PFSK-1 (cell line): ENCODE measurements at regions not wholly inside any gene's neighbourhood (a gene's known extent, or its start where the extent isn't known, plus 50 kb on each side); places are given as distances from the start of the nearest gene placed in this dataset.

Source experiments
- FOXP2 ChIP-seq: optimal IDR thresholded peaks from 2 replicates; pipeline ENCODE3; 2011; ENCODE audit warnings: borderline replicate concordance, control low read depth, inconsistent platforms; ENCODE audit not compliant: insufficient read depth; ENCODE audit errors: extremely low read length, extremely low read depth
- POLR2AphosphoS5 ChIP-seq: IDR thresholded peaks from 2 replicates; pipeline ENCODE4 v1.6.1; 2012; ENCODE audit warnings: low read depth, mild to moderate bottlenecking, control low read depth, low read length, moderate library complexity
- SIN3A ChIP-seq: IDR thresholded peaks from 2 replicates; pipeline ENCODE4 v1.6.1; 2012; ENCODE audit warnings: mild to moderate bottlenecking, low read length, moderate library complexity, borderline replicate concordance; ENCODE audit not compliant: insufficient read depth
- TAF1 ChIP-seq: IDR thresholded peaks from 2 replicates; pipeline ENCODE4 v1.6.1; 2012; ENCODE audit warnings: low read length, control low read depth, borderline replicate concordance; ENCODE audit not compliant: insufficient read depth
- TF ChIP-seq, protein P1 (sequence below), 2 experiments: IDR thresholded peaks; 2 replicates each; pipeline versions ENCODE4 v1.6.1 to v1.8.0; 2011 to 2012; ENCODE audit warnings: low read depth in 2 of 2, low read length in 2 of 2, control low read depth in 1 of 2, inconsistent platforms in 1 of 2, mild to moderate bottlenecking in 1 of 2, moderate library complexity in 1 of 2; ENCODE audit not compliant: insufficient read depth in 1 of 2

DNA sequence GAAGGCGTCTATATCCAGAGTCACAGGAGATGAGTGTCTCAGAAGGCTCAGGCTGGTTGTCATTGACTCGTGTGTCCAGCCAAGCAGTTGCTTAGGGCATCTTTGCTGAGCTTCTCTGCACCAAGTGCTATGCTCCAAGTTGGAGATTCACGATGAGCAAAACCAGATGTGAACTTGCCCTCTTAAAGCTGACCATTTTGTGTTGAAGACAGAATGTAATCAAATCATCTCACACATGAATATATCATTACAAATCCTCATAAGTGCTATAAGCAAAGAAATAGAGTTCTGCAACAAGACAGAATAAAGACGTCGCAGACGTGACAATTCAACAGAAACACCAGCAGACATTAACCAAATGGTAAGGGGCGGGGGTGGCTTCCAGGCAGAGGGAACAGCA lies 103.9 kb downstream of the ALDH8A1 start:
- TF ChIP-seq, protein P1, sequence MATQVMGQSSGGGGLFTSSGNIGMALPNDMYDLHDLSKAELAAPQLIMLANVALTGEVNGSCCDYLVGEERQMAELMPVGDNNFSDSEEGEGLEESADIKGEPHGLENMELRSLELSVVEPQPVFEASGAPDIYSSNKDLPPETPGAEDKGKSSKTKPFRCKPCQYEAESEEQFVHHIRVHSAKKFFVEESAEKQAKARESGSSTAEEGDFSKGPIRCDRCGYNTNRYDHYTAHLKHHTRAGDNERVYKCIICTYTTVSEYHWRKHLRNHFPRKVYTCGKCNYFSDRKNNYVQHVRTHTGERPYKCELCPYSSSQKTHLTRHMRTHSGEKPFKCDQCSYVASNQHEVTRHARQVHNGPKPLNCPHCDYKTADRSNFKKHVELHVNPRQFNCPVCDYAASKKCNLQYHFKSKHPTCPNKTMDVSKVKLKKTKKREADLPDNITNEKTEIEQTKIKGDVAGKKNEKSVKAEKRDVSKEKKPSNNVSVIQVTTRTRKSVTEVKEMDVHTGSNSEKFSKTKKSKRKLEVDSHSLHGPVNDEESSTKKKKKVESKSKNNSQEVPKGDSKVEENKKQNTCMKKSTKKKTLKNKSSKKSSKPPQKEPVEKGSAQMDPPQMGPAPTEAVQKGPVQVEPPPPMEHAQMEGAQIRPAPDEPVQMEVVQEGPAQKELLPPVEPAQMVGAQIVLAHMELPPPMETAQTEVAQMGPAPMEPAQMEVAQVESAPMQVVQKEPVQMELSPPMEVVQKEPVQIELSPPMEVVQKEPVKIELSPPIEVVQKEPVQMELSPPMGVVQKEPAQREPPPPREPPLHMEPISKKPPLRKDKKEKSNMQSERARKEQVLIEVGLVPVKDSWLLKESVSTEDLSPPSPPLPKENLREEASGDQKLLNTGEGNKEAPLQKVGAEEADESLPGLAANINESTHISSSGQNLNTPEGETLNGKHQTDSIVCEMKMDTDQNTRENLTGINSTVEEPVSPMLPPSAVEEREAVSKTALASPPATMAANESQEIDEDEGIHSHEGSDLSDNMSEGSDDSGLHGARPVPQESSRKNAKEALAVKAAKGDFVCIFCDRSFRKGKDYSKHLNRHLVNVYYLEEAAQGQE (IDR thresholded peaks at IDR 0.05; ENCODE audit: insufficient read depth in 1 of 2, low read depth in 2 of 2, low read length in 2 of 2) = no peak
- no peak for TF ChIP-seq SIN3A
- no peak for TF ChIP-seq FOXP2
- TF ChIP-seq TAF1 = no peak
- TF ChIP-seq POLR2AphosphoS5 = no peak

GRCh38 chr6:134844120-134844519 lies 105.8 kb downstream of the ALDH8A1 start:
- TF ChIP-seq FOXP2 = no peak
- no peak for TF ChIP-seq POLR2AphosphoS5
- TF ChIP-seq SIN3A = no peak
- TF ChIP-seq, protein P1 (IDR thresholded peaks at IDR 0.05; ENCODE audit: insufficient read depth in 1 of 2, low read depth in 2 of 2, low read length in 2 of 2) = no peak
- no peak for TF ChIP-seq TAF1

DNA sequence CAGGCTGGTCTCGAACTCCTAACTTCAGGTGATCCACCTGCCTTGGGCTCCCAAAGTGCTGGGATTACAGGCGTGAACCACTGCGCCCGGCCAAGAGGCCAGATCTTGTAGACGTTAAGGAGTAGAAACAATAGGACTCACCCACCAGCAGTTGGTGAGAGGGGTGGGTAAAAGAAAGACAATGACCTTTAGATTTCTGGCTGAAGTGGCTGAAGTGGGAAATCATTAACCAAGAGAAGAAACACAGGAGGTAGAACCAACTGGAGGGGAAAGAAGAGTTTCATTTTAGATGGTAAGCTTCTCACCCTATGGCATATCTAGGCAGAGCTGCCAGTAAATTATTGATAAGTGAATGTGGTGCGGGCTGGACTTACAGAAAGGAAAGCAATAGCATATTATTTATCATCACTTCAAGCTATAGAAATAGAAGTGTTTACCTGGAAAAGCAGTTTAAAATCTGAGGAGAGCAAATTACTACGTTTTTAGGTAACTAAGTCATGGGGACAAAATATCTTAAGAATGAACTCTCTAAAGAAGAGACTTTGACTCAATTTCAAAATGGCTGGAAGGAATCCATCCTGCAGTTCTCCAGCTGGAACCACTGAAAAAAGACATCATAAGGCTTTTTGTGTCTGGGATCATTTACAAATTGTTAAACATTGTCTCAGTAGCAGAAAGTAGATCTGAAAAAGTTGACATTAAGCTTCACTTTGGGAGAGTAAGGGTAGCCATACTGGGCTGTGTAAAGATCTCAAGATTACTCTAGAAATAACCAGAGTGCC lies 109.6 kb downstream of the ALDH8A1 start:
- TF ChIP-seq TAF1 = no peak
- no peak for TF ChIP-seq SIN3A
- TF ChIP-seq, protein P1 (IDR thresholded peaks at IDR 0.05; ENCODE audit: insufficient read depth in 1 of 2, low read depth in 2 of 2, low read length in 2 of 2) = no peak

- no peak for TF ChIP-seq SIN3A
- TF ChIP-seq POLR2AphosphoS5 = no peak
- TF ChIP-seq FOXP2 = no peak
- TF ChIP-seq, protein P1 (IDR thresholded peaks at IDR 0.05; ENCODE audit: insufficient read depth in 1 of 2, low read depth in 2 of 2, low read length in 2 of 2) = no peak
- TF ChIP-seq TAF1 = no peak
These were observed 113.9 kb downstream of the ALDH8A1 start for GRCh38 chr6:134835993-134836392.

DNA sequence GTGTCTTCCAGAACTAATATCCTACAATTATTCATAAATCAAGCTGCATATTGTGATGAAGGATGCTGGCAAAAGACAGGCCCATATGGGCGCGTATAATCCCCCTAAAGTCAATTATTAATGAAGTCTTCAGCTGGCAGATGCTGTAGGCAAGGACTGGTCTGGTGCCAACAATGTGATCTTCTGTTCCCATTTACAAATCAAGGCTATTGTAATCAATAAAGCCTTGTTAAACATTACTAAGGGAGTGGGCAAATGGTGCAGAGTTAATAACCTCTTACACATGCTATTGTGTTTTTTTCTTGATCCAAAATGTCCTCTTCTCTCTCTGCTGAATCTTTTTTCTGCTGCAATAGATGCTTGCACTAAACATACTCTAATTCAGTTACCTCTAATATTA lies 119.0 kb downstream of the ALDH8A1 start:
- TF ChIP-seq SIN3A = no peak
- TF ChIP-seq, protein P1 (IDR thresholded peaks at IDR 0.05; ENCODE audit: insufficient read depth in 1 of 2, low read depth in 2 of 2, low read length in 2 of 2) = no peak
- no peak for TF ChIP-seq FOXP2
- no peak for TF ChIP-seq POLR2AphosphoS5
- no peak for TF ChIP-seq TAF1
